Skeletal muscle tissue (tissue), 3 donors: ENCODE measurements at regions not wholly inside any gene's neighbourhood (a gene's known extent, or its start where the extent isn't known, plus 50 kb on each side); places are given as distances from the start of the nearest gene placed in this dataset.

Source experiments
- H3K27ac ChIP-seq: one replicate; pipeline ENCODE4 v1.7.0; 2013; ENCODE audit warnings: mild to moderate bottlenecking, low read depth, low read length, inconsistent platforms
- H3K27me3 ChIP-seq, 3 donors: one replicate each; pipeline ENCODE4 v1.7.0; 2013; ENCODE audit warnings: low read length in 3 of 3; ENCODE audit not compliant: control insufficient read depth in 3 of 3, insufficient read depth in 3 of 3
- H3K36me3 ChIP-seq, 3 donors: one replicate each; pipeline ENCODE4 v1.7.0; 2013; ENCODE audit warnings: low read length in 3 of 3; ENCODE audit not compliant: control insufficient read depth in 3 of 3, insufficient read depth in 3 of 3
- H3K4me1 ChIP-seq, 3 donors: one replicate each; pipeline ENCODE4 v1.7.0; 2013; ENCODE audit warnings: low read length in 3 of 3, mild to moderate bottlenecking in 3 of 3; ENCODE audit not compliant: control insufficient read depth in 3 of 3, insufficient read depth in 3 of 3
- H3K4me3 ChIP-seq, 3 donors: one replicate each; pipeline ENCODE4 v1.7.0; 2013; ENCODE audit warnings: low read length in 3 of 3
- H3K9ac ChIP-seq, 3 donors: one replicate each; pipeline ENCODE4 v1.7.0; 2013; ENCODE audit warnings: low read length in 3 of 3, mild to moderate bottlenecking in 3 of 3, moderate library complexity in 2 of 3, low read depth in 1 of 3
- H3K9me3 ChIP-seq, 3 donors: one replicate each; pipeline ENCODE4 v1.7.0; 2013; ENCODE audit warnings: low read length in 3 of 3; ENCODE audit not compliant: control insufficient read depth in 3 of 3
- donor health status: Osteomylitis.

- H3K4me3 ChIP-seq, result no peak overlapping the region
- H3K36me3 ChIP-seq, result no peaks in the 10 kb centered on the region
- no peaks in the 10 kb centered on the region for H3K4me1 ChIP-seq
- H3K27me3 ChIP-seq, result no peaks in the 10 kb centered on the region
- peaks cover 0 to 10% (median 3%) of the 10 kb centered on the region in 3 donors for H3K9me3 ChIP-seq
- H3K27ac ChIP-seq, result no peak overlapping the region
- H3K9ac ChIP-seq, result no peak overlapping the region
Measured at GRCh38 chr10:111504376-111504775, 427.5 kb downstream of the ADRA2A start.

- H3K9me3 ChIP-seq, result peaks cover 0 to 10% (median 3%) of the 10 kb centered on the region in 3 donors
- H3K4me3 ChIP-seq, result no peak overlapping the region
- no peak overlapping the region for H3K9ac ChIP-seq
- no peak overlapping the region for H3K27ac ChIP-seq
- H3K36me3 ChIP-seq, result no peaks in the 10 kb centered on the region
- no peaks in the 10 kb centered on the region for H3K27me3 ChIP-seq
- H3K4me1 ChIP-seq, result no peaks in the 10 kb centered on the region
Measured at GRCh38 chr10:111506266-111507034, 429.6 kb downstream of the ADRA2A start.

GRCh38 chr10:111511751-111512150 is 434.9 kb downstream of the ADRA2A start:
- Histone ChIP-seq H3K27ac (no peak overlapping the region), H3K36me3 (no peaks in the 10 kb centered on the region)

GRCh38 chr10:111515264-111515663 is 438.4 kb downstream of the ADRA2A start:
- Histone ChIP-seq H3K9ac (no peak overlapping the region), H3K4me3 (no peak overlapping the region), H3K9me3 (no peaks in the 10 kb centered on the region), H3K27me3 (no peaks in the 10 kb centered on the region), H3K36me3 (no peaks in the 10 kb centered on the region), H3K4me1 (no peaks in the 10 kb centered on the region), H3K27ac (no peak overlapping the region)

More at GRCh38 chr10:111511751-111512150, 434.9 kb downstream of the ADRA2A start:
- Histone ChIP-seq H3K4me3 (no peak overlapping the region), H3K27me3 (no peaks in the 10 kb centered on the region), H3K9me3 (no peaks in the 10 kb centered on the region), H3K9ac (no peak overlapping the region), H3K4me1 (no peaks in the 10 kb centered on the region)

GRCh38 chr10:111515706-111516105 is 438.9 kb downstream of the ADRA2A start:
- Histone ChIP-seq H3K27me3 (no peaks in the 10 kb centered on the region), H3K9ac (no peak overlapping the region), H3K4me1 (no peaks in the 10 kb centered on the region), H3K36me3 (no peaks in the 10 kb centered on the region), H3K9me3 (no peaks in the 10 kb centered on the region), H3K27ac (no peak overlapping the region), H3K4me3 (no peak overlapping the region)

- H3K27ac ChIP-seq, result no peak overlapping the region
- H3K4me3 ChIP-seq, result no peak overlapping the region
- H3K9me3 ChIP-seq, result no peaks in the 10 kb centered on the region
Measured at GRCh38 chr10:111516144-111516543, 439.3 kb downstream of the ADRA2A start.

GRCh38 chr10:111522141-111522540 is 445.3 kb downstream of the ADRA2A start:
- Histone ChIP-seq H3K36me3 (no peaks in the 10 kb centered on the region), H3K27ac (no peak overlapping the region), H3K9me3 (no peaks in the 10 kb centered on the region), H3K9ac (no peak overlapping the region), H3K4me3 (no peak overlapping the region), H3K27me3 (no peaks in the 10 kb centered on the region), H3K4me1 (no peaks in the 10 kb centered on the region)

More at GRCh38 chr10:111516144-111516543, 439.3 kb downstream of the ADRA2A start:
- Histone ChIP-seq H3K27me3 (no peaks in the 10 kb centered on the region), H3K36me3 (no peaks in the 10 kb centered on the region), H3K9ac (no peak overlapping the region), H3K4me1 (no peaks in the 10 kb centered on the region)

- no peaks in the 10 kb centered on the region for H3K36me3 ChIP-seq
- no peak overlapping the region for H3K4me3 ChIP-seq
- no peaks in the 10 kb centered on the region for H3K27me3 ChIP-seq
- no peaks in the 10 kb centered on the region for H3K9me3 ChIP-seq
- H3K4me1 ChIP-seq, result no peaks in the 10 kb centered on the region
- no peak overlapping the region for H3K9ac ChIP-seq
- no peak overlapping the region for H3K27ac ChIP-seq
Measured at GRCh38 chr10:111522551-111522950, 445.7 kb downstream of the ADRA2A start.

GRCh38 chr10:111523016-111523415 is 446.2 kb downstream of the ADRA2A start:
- Histone ChIP-seq H3K27ac (no peak overlapping the region), H3K9me3 (no peaks in the 10 kb centered on the region), H3K4me3 (no peak overlapping the region), H3K36me3 (no peaks in the 10 kb centered on the region), H3K9ac (no peak overlapping the region), H3K4me1 (no peaks in the 10 kb centered on the region), H3K27me3 (no peaks in the 10 kb centered on the region)

GRCh38 chr10:111524134-111524533 is 447.3 kb downstream of the ADRA2A start:
- Histone ChIP-seq H3K27me3 (no peaks in the 10 kb centered on the region), H3K4me1 (no peaks in the 10 kb centered on the region), H3K9ac (no peak overlapping the region), H3K9me3 (no peaks in the 10 kb centered on the region), H3K4me3 (no peak overlapping the region), H3K27ac (no peak overlapping the region), H3K36me3 (no peaks in the 10 kb centered on the region)
